ENCODE measurements at regions not wholly inside any gene's neighbourhood (a gene's known extent, or its start where the extent isn't known, plus 50 kb on each side); places are given as distances from the start of the nearest gene placed in this dataset.

DNA sequence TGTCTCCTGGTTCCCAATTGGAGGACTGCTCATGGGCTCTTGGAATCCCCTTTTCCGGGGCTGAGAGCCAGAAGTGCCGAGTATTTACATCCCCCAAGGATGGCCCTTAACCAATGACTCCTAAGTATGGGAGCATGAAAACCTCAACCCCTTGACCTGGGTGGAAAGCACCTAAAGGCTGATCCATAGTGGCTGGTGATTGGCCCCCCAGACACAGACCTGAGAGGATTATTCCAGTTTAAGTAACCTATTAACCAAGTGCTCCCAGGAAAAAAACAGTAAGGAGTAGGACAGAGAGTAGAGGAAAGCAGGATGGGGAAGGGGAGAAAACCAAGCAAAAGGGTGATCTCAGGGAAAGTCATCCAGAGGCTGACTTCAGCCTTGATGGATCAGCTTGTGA is 206.1 kb upstream of the RND3 start:
- Mint-ChIP-seq H3K36me3 (ENCODE audit: low read depth, unreplicated experiment) (no peaks in the 10 kb centered on the region), H3K27ac (ENCODE audit: unreplicated experiment) (no peak overlapping the region), H3K4me1 (ENCODE audit: low read depth, unreplicated experiment) (no peaks in the 10 kb centered on the region), H3K4me3 (ENCODE audit: unreplicated experiment) (no peak overlapping the region), H3K27me3 (ENCODE audit: low read depth, unreplicated experiment) (no peaks in the 10 kb centered on the region), H3K9me3 (ENCODE audit: unreplicated experiment) (peaks cover 2% of the 10 kb centered on the region)
- Histone ChIP-seq H3K4me3 (ENCODE audit: insufficient read depth, low read depth, low read length) (no peak overlapping the region), H2AFZ (ENCODE audit: low read depth, low read length) (no peak overlapping the region), H3K4me1 (ENCODE audit: insufficient read depth, low read length) (no peaks in the 10 kb centered on the region), H3K27me3 (ENCODE audit: insufficient read depth, low read length) (no peaks in the 10 kb centered on the region), H3K9me3 (ENCODE audit: insufficient read depth, low read depth, low read length) (no peaks in the 10 kb centered on the region), H4K20me1 (ENCODE audit: insufficient read depth, low read length) (no peaks in the 10 kb centered on the region), H3K27ac (ENCODE audit: low read depth, low read length) (no peak overlapping the region), H3K4me2 (ENCODE audit: low read length) (no peak overlapping the region), H3K36me3 (ENCODE audit: insufficient read depth, low read length) (no peaks in the 10 kb centered on the region), H3K9ac (ENCODE audit: low read length) (no peak overlapping the region), H3K79me2 (ENCODE audit: insufficient read depth, low read length) (no peaks in the 10 kb centered on the region)
- FAIRE-seq (no peak), DNase-seq (ENCODE audit: low read depth) (no peak)
- TF ChIP-seq EZH2 (IDR thresholded peaks at IDR 0.05; ENCODE audit: insufficient read depth, low read length): no peak
- TF ChIP-seq, protein P1, sequence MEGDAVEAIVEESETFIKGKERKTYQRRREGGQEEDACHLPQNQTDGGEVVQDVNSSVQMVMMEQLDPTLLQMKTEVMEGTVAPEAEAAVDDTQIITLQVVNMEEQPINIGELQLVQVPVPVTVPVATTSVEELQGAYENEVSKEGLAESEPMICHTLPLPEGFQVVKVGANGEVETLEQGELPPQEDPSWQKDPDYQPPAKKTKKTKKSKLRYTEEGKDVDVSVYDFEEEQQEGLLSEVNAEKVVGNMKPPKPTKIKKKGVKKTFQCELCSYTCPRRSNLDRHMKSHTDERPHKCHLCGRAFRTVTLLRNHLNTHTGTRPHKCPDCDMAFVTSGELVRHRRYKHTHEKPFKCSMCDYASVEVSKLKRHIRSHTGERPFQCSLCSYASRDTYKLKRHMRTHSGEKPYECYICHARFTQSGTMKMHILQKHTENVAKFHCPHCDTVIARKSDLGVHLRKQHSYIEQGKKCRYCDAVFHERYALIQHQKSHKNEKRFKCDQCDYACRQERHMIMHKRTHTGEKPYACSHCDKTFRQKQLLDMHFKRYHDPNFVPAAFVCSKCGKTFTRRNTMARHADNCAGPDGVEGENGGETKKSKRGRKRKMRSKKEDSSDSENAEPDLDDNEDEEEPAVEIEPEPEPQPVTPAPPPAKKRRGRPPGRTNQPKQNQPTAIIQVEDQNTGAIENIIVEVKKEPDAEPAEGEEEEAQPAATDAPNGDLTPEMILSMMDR (IDR thresholded peaks at IDR 0.05; ENCODE audit: insufficient read depth, low read depth, low read length): no peak

DNA sequence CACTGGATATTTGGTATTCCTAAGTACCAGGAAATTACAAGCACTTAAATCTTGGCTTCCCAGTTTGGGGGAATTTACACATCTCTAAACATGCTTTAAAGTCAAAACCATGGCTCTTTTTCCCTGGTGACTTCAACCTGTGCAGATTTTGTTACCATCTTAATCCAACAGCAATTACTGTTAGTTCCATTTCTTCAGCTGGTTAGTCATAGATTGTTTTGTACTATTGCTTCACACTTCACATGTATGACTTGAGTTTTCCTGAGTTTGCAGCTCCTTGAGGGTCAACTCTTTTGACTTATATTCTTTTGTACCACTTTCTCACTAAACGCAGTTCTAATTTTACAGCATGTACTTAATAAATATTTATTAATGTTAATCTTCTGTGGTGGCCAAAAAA is 203.4 kb upstream of the RND3 start:
- H3K27me3 ChIP-seq (ENCODE audit: insufficient read depth, low read length): no peaks in the 10 kb centered on the region
- H3K27ac ChIP-seq (ENCODE audit: low read depth, low read length): no peak overlapping the region
- Mint-ChIP-seq H3K27me3 (ENCODE audit: low read depth, unreplicated experiment) (no peaks in the 10 kb centered on the region), H3K36me3 (ENCODE audit: low read depth, unreplicated experiment) (no peaks in the 10 kb centered on the region), H3K9me3 (ENCODE audit: unreplicated experiment) (no peaks in the 10 kb centered on the region), H3K4me1 (ENCODE audit: low read depth, unreplicated experiment) (no peaks in the 10 kb centered on the region), H3K4me3 (ENCODE audit: unreplicated experiment) (no peak overlapping the region), H3K27ac (ENCODE audit: unreplicated experiment) (no peak overlapping the region)
- TF ChIP-seq, protein P1 (IDR thresholded peaks at IDR 0.05; ENCODE audit: insufficient read depth, low read depth, low read length): no peak
- TF ChIP-seq EZH2 (IDR thresholded peaks at IDR 0.05; ENCODE audit: insufficient read depth, low read length): no peak
- no peaks in the 10 kb centered on the region for H4K20me1 ChIP-seq (ENCODE audit: insufficient read depth, low read length)
- H3K79me2 ChIP-seq (ENCODE audit: insufficient read depth, low read length): no peaks in the 10 kb centered on the region
- H3K36me3 ChIP-seq (ENCODE audit: insufficient read depth, low read length): no peaks in the 10 kb centered on the region
- H3K9ac ChIP-seq (ENCODE audit: low read length): no peak overlapping the region
- H3K4me2 ChIP-seq (ENCODE audit: low read length): no peak overlapping the region
- FAIRE-seq (no peak), DNase-seq (ENCODE audit: low read depth) (no peak)
- no peaks in the 10 kb centered on the region for H3K4me1 ChIP-seq (ENCODE audit: insufficient read depth, low read length)
- no peaks in the 10 kb centered on the region for H3K9me3 ChIP-seq (ENCODE audit: insufficient read depth, low read depth, low read length)
- no peak overlapping the region for H2AFZ ChIP-seq (ENCODE audit: low read depth, low read length)
- no peak overlapping the region for H3K4me3 ChIP-seq (ENCODE audit: insufficient read depth, low read depth, low read length)

DNA sequence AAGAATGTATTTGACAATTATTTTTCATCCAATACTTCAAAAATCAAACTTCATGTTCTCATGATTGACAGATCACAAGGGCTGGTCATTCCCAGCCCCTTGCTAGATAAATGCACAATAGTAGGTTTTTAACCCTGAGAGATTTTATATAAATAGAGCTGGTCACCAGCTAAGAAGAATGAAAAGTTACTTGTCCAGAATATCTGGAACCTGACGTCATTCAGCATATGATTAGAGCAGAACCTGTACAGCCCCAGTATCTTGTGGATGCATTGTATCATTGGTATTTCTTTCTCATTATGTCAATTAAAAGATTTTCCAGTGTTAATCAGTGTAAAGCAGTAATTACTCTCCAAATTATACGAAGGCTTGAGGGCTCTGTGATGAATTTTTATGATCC is 202.8 kb upstream of the RND3 start:
- Histone ChIP-seq H3K9ac (ENCODE audit: low read length) (no peak overlapping the region), H3K4me1 (ENCODE audit: insufficient read depth, low read length) (no peaks in the 10 kb centered on the region), H3K4me2 (ENCODE audit: low read length) (no peak overlapping the region), H3K4me3 (ENCODE audit: insufficient read depth, low read depth, low read length) (no peak overlapping the region), H4K20me1 (ENCODE audit: insufficient read depth, low read length) (no peaks in the 10 kb centered on the region), H3K27ac (ENCODE audit: low read depth, low read length) (no peak overlapping the region), H2AFZ (ENCODE audit: low read depth, low read length) (no peak overlapping the region), H3K9me3 (ENCODE audit: insufficient read depth, low read depth, low read length) (no peaks in the 10 kb centered on the region), H3K27me3 (ENCODE audit: insufficient read depth, low read length) (no peaks in the 10 kb centered on the region), H3K79me2 (ENCODE audit: insufficient read depth, low read length) (no peaks in the 10 kb centered on the region), H3K36me3 (ENCODE audit: insufficient read depth, low read length) (no peaks in the 10 kb centered on the region)
- Mint-ChIP-seq H3K9me3 (ENCODE audit: unreplicated experiment) (no peaks in the 10 kb centered on the region), H3K4me1 (ENCODE audit: low read depth, unreplicated experiment) (no peaks in the 10 kb centered on the region), H3K27me3 (ENCODE audit: low read depth, unreplicated experiment) (no peaks in the 10 kb centered on the region), H3K4me3 (ENCODE audit: unreplicated experiment) (no peak overlapping the region), H3K36me3 (ENCODE audit: low read depth, unreplicated experiment) (no peaks in the 10 kb centered on the region), H3K27ac (ENCODE audit: unreplicated experiment) (no peak overlapping the region)
- DNase-seq (ENCODE audit: low read depth) (no peak), FAIRE-seq (no peak)
- TF ChIP-seq, protein P1 (IDR thresholded peaks at IDR 0.05; ENCODE audit: insufficient read depth, low read depth, low read length): no peak
- no peak for TF ChIP-seq EZH2 (IDR thresholded peaks at IDR 0.05; ENCODE audit: insufficient read depth, low read length)

Measured in astrocyte (in vitro differentiated cells and primary cell).